ENCODE measurements at regions not wholly inside any gene's neighbourhood (a gene's known extent, or its start where the extent isn't known, plus 50 kb on each side); places are given as distances from the start of the nearest gene placed in this dataset.
"Not testable (repeated sequence)": the region's sequence is repeated elsewhere in the genome, so short reads cannot be mapped to it uniquely, and the experiment has no call there.

DNA sequence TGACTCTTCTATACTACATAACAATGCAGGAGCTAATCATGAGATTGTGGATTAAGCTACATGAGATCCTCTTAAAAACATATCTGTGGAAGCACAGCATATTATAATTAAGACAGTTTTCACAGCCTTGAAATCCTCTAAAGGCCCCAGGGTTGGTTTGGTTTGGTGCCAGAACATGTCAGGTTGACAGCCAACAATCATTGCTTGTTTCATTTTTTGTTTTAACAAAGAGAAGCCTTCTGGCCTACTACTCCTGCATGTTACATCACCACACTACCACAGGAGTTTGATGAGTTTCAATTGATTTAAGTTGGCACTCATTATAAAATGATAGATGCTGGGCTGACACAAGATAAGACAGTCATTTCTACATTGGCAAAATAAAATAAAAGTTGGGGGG is 255.9 kb upstream of the ERBB4 start:
- Histone ChIP-seq H3K27ac (no peak overlapping the region), H3K36me3 (no peaks in the 10 kb centered on the region), H3K9me3 (no peaks in the 10 kb centered on the region), H3K4me3 (no peak overlapping the region), H3K4me2 (no peak overlapping the region), H3K27me3 (no peaks in the 10 kb centered on the region), H3K4me1 (no peaks in the 10 kb centered on the region), H4K20me1 (no peaks in the 10 kb centered on the region), H3K9ac (no peak overlapping the region)
- no peak for TF ChIP-seq Cebpa-rat (IDR thresholded peaks at IDR 0.05)

DNA sequence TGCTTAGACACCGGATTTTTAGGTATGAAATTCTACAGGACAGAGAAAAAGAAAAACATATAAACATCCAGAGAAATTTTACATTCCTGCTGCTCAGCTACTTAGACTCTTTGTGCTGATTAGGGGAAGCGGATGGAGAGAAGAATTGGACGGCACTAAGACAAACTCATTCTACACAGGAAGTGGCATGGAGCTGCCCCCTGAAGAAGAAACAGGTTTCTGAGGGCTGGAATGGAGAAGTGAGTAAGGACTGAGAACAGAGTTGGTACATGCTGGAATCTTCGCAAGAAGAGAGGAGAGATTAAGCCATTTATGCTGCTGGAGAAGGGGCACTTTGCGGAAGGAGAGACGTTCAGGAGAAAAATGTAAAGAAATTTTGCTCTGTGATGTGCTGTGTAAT is 253.0 kb upstream of the ERBB4 start:
- Histone ChIP-seq H3K27ac (no peak overlapping the region), H3K36me3 (no peaks in the 10 kb centered on the region), H3K27me3 (no peaks in the 10 kb centered on the region), H3K9ac (no peak overlapping the region), H4K20me1 (no peaks in the 10 kb centered on the region), H3K9me3 (no peaks in the 10 kb centered on the region), H3K4me2 (no peak overlapping the region), H3K4me3 (no peak overlapping the region), H3K4me1 (no peaks in the 10 kb centered on the region)
- TF ChIP-seq Cebpa-rat (IDR thresholded peaks at IDR 0.05) = no peak

DNA sequence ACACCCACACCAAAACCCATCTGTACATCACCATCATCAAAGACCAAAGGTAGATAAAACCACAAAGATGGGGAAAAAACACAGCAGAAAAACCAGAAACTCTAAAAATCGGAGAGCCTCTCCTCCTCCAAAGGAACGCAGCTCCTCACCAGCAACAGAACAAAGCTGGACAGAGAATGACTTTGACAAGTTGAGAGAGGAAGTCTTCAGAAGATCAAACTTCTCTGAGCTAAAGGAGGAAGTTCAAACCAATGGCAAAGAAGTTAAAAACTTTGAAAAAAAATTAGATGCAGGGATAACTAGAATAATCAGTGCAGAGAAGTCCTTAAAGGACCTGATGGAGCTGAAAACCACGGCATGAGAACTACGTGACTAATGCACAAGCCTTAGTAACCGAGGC is 247.5 kb upstream of the ERBB4 start:
- not testable (repeated sequence) for H3K36me3 ChIP-seq, H3K27me3 ChIP-seq, H3K4me3 ChIP-seq, H3K4me1 ChIP-seq, H3K9ac ChIP-seq, H4K20me1 ChIP-seq, H3K4me2 ChIP-seq, H3K27ac ChIP-seq
- H3K9me3 ChIP-seq = peaks cover 13% of the 10 kb centered on the region

DNA sequence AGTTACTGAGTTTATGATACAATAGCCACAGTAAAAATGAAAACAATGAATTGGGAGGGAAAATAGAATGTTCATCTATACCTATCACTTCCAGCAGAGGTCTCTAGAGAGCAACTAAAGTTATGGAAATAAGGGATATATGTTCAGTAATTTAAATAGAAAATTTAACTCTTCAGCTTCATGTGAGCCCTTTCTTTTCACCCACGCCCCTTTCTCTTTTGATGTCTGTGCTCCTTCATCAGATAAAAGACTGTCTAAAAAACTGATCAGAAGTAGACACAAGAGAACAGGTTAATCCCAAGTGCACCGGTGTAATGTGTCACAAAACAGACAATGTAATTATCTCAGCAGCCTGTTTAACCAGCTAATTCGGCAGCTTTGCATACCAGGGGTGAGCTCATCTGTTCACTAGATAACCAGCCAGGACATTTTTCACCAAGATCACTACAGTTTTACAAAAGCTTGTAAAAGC is 238.5 kb upstream of the ERBB4 start:
- Histone ChIP-seq H3K27ac (no peak overlapping the region), H3K4me1 (no peaks in the 10 kb centered on the region), H3K4me2 (no peak overlapping the region), H3K36me3 (no peaks in the 10 kb centered on the region), H3K9ac (no peak overlapping the region), H3K27me3 (no peaks in the 10 kb centered on the region), H3K4me3 (no peak overlapping the region), H4K20me1 (no peaks in the 10 kb centered on the region), H3K9me3 (no peaks in the 10 kb centered on the region)
- no peak for TF ChIP-seq Cebpa-rat (IDR thresholded peaks at IDR 0.05)

DNA sequence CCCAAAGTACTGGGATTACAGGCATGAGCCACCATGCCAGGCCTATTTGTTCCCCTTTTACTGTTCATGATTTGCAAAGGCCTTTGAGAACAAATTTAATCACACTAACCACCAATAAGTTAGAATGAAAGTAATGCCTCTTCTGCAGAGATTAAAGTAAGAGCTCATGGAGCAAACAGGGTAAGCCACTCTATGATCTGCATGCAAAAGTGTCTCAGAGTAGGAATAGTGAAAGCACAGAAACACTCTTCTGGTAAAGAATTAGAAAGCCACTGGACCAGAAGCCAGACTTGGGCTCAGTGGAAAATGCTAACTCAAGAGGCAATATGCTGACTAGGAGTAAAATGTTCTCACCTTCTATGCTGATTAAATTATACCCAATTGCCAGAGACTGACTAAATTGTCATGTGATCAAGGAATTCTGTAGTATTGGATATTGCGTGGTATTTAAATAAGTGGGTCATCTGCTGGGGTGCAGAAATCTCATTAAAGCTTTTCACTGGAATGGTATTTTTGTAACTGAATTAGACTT is 235.3 kb upstream of the ERBB4 start:
- Histone ChIP-seq H3K27ac (no peak overlapping the region), H3K36me3 (no peaks in the 10 kb centered on the region), H3K4me1 (no peaks in the 10 kb centered on the region), H3K4me3 (no peak overlapping the region), H3K4me2 (no peak overlapping the region), H3K27me3 (no peaks in the 10 kb centered on the region), H3K9me3 (no peaks in the 10 kb centered on the region), H3K9ac (no peak overlapping the region), H4K20me1 (no peaks in the 10 kb centered on the region)
- no peak for TF ChIP-seq Cebpa-rat (IDR thresholded peaks at IDR 0.05)

DNA sequence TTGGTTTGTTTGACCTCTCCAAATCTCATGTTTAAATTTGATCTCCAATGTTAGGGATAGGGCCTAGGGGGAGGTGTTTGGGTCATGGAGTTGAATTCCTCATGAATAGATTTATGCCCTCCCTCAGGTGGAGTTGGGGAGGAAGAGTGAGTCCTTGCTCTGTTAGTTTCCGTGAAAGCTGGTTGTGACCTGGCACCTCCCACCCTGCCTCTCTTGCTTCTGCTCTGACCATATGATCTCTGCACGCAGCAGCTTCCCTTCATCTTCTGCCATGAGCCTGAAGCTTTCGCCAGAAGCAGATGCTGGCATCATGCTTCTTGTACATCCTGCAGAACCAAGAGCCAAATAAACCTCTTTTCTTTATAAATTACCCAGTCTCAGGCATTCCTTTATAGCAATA is 231.6 kb upstream of the ERBB4 start:
- no peak overlapping the region for H3K27ac ChIP-seq
- no peak overlapping the region for H3K9ac ChIP-seq
- no peaks in the 10 kb centered on the region for H4K20me1 ChIP-seq
- H3K9me3 ChIP-seq = no peaks in the 10 kb centered on the region
- no peak overlapping the region for H3K4me2 ChIP-seq
- no peaks in the 10 kb centered on the region for H3K4me1 ChIP-seq
- no peak for TF ChIP-seq Cebpa-rat (IDR thresholded peaks at IDR 0.05)
- H3K27me3 ChIP-seq = no peaks in the 10 kb centered on the region
- no peaks in the 10 kb centered on the region for H3K36me3 ChIP-seq
- no peak overlapping the region for H3K4me3 ChIP-seq

DNA sequence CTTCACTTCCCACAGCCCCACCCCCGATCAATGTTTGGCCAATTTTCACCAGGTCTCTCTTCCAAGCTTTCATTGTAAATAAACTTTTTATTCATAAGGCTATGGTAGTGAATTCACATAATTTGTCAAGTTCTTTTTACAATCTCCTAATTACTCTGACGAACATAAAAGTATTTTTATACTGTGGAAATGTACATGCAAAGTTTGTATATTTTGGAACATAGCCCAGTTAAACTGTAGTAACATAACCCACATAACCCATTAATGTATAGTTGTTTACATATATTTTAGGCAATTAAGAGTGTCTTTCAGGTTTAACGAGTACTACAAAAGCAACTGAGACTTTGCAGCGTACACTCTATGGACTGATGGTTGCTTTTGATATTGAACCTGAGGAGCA is 228.3 kb upstream of the ERBB4 start:
- no peaks in the 10 kb centered on the region for H3K4me1 ChIP-seq
- no peak overlapping the region for H3K27ac ChIP-seq
- H3K4me3 ChIP-seq = no peak overlapping the region
- no peaks in the 10 kb centered on the region for H3K27me3 ChIP-seq
- TF ChIP-seq Cebpa-rat (IDR thresholded peaks at IDR 0.05) = no peak
- H3K9me3 ChIP-seq = no peaks in the 10 kb centered on the region
- H3K4me2 ChIP-seq = no peak overlapping the region
- no peaks in the 10 kb centered on the region for H4K20me1 ChIP-seq
- H3K36me3 ChIP-seq = no peaks in the 10 kb centered on the region
- no peak overlapping the region for H3K9ac ChIP-seq

DNA sequence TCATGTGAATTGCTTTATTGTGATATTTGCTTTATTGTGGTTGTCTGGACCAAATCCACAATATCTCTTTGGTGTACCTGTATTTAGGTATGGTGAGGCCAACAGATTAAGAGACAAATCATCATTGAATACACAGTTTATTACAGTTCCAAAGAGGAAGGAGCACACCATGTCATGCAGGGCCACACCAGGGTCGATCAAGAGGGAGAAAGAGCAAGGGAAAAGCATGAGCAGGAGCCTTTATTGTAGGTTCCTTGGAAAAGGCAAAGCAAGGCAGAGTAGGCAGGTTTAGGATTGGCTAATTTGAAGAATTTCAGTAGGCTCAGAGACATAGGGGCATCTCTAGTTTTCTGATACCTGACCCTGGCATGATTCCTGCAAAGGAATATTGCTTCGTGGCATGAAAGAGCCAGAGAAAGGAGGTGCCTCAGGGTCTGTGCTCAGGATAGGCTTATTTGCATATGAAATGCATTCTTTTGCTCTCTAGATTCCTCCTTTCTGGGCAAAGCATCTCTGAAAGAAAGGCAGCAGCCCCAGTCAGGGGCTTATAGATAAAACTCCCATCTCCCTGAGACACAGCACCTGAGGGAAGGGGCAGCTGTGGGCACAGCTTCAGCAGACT is 214.2 kb upstream of the ERBB4 start:
- H3K27ac ChIP-seq = no peak overlapping the region
- peaks cover 23% of the 10 kb centered on the region for H3K9me3 ChIP-seq
- H4K20me1 ChIP-seq = no peaks in the 10 kb centered on the region
- H3K4me1 ChIP-seq = no peaks in the 10 kb centered on the region
- no peak overlapping the region for H3K4me3 ChIP-seq
- no peaks in the 10 kb centered on the region for H3K36me3 ChIP-seq
- no peak overlapping the region for H3K4me2 ChIP-seq
- TF ChIP-seq Cebpa-rat (IDR thresholded peaks at IDR 0.05) = no peak
- no peak overlapping the region for H3K9ac ChIP-seq
- H3K27me3 ChIP-seq = no peaks in the 10 kb centered on the region

DNA sequence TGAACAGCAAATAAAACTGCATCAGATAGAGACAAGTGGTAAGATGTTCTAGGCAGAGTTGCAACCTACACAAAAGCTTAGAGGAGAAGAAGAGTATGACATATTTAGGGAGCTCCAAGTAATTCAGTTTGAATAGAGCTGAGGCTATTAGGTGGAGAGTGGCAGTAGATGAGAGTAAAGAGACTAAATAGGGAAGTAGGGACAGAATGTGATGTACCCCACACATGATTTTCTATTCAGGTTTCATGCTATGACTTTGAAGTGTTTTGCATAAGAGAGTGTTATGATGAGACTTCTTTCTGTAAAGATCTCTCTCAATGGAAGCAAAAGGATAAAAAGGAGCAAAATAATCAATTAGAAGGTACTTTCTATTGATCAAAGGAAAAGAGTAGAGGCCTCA is 206.8 kb upstream of the ERBB4 start:
- no peaks in the 10 kb centered on the region for H3K36me3 ChIP-seq
- no peak overlapping the region for H3K4me2 ChIP-seq
- no peaks in the 10 kb centered on the region for H3K27me3 ChIP-seq
- no peak overlapping the region for H3K27ac ChIP-seq
- no peaks in the 10 kb centered on the region for H4K20me1 ChIP-seq
- H3K9ac ChIP-seq = no peak overlapping the region
- no peak overlapping the region for H3K4me3 ChIP-seq
- no peaks in the 10 kb centered on the region for H3K4me1 ChIP-seq
- no peak for TF ChIP-seq Cebpa-rat (IDR thresholded peaks at IDR 0.05)
- H3K9me3 ChIP-seq = no peaks in the 10 kb centered on the region

DNA sequence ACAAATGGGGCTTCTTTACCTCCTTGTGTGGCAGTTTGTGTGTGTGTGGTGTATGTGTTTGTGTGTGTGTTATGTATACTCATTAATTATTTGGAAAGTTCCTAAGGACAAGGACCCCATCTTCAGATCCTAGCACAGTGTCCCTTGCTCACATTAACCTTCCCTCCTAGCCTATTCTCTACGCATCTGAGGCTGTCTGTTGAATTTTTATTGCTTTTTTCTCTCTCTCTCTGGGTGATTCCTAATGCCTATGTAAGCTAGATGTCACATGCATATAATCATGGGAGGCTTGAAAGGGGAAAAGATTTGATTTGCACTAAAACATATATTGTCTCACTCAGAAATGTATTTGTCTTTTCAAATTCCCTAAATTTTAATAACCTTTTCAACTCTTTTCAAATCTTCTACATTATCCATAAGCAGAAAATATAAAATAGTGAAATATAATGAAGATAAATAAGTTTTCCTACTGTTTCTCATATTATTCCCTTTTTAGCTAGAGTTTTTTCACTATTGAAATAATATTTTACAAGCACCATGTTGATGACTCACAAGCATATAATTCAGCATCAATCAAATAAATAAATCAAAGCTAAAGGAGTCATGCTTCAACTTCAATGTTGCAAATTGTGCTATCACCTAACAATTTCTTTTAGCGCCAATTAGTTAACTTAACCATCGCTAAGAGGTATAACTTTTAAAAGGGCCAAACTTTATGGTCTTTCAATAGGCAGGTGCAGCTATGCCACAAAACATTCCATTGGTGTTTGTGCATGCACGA is 199.0 kb upstream of the ERBB4 start:
- no peak overlapping the region for H3K4me2 ChIP-seq
- H3K27ac ChIP-seq = no peak overlapping the region
- no peak overlapping the region for H3K4me3 ChIP-seq
- no peak overlapping the region for H3K9ac ChIP-seq
- H3K9me3 ChIP-seq = no peaks in the 10 kb centered on the region
- H3K27me3 ChIP-seq = no peaks in the 10 kb centered on the region
- no peaks in the 10 kb centered on the region for H4K20me1 ChIP-seq
- TF ChIP-seq Cebpa-rat (IDR thresholded peaks at IDR 0.05) = no peak
- no peaks in the 10 kb centered on the region for H3K36me3 ChIP-seq
- H3K4me1 ChIP-seq = no peaks in the 10 kb centered on the region
